HEK293T (cell line): ENCODE measurements at regions not wholly inside any gene's neighbourhood (a gene's known extent, or its start where the extent isn't known, plus 50 kb on each side); places are given as distances from the start of the nearest gene placed in this dataset.
"Not testable (repeated sequence)": the region's sequence is repeated elsewhere in the genome, so short reads cannot be mapped to it uniquely, and the experiment has no call there.

Experiments
- CTCF ChIA-PET: fragments of 350-600 bp; formaldehyde crosslinking; extraction: SDS; loops from one replicate; lab custom pipeline; 2021; ENCODE audit warnings: antibody characterized with exemption, inconsistent platforms; lab: Yijun Ruan, JAX
- POLR2A ChIA-PET: fragments of 350-600 bp; formaldehyde crosslinking; extraction: SDS; loops from one replicate; lab custom pipeline; 2020; ENCODE audit warnings: antibody characterized with exemption, inconsistent platforms; lab: Yijun Ruan, JAX
- DNase-seq: peaks from one replicate; pipeline ENCODE4 v3.0.0; 2012; ENCODE audit warnings: mixed read lengths; ENCODE audit errors: extremely low spot score
- ARNT ChIP-seq: fragments of 450-650 bp; IDR thresholded peaks from 2 replicates; pipeline ENCODE4 v1.6.1; 2017; ENCODE audit warnings: mild to moderate bottlenecking
- BHLHE40 ChIP-seq: fragments of 450-650 bp; IDR thresholded peaks from 2 replicates; pipeline ENCODE4 v1.6.1; 2016; ENCODE audit warnings: mild to moderate bottlenecking, moderate library complexity, borderline replicate concordance
- CTBP1 ChIP-seq: fragments of 450-650 bp; IDR thresholded peaks from 2 replicates; pipeline ENCODE4 v1.6.1; 2016; ENCODE audit warnings: borderline replicate concordance
- ELF4 ChIP-seq: fragments of 450-650 bp; IDR thresholded peaks from 2 replicates; pipeline ENCODE4 v1.6.1; 2017; ENCODE audit warnings: antibody characterized with exemption
- FOXA1 ChIP-seq: fragments of 450-650 bp; IDR thresholded peaks from 2 replicates; pipeline ENCODE4 v1.6.1; 2016; ENCODE audit warnings: mild to moderate bottlenecking
- FOXK2 ChIP-seq: fragments of 450-650 bp; IDR thresholded peaks from 2 replicates; pipeline ENCODE4 v1.6.1; 2016; ENCODE audit warnings: mild to moderate bottlenecking
- FOXM1 ChIP-seq: fragments of 450-650 bp; IDR thresholded peaks from 2 replicates; pipeline ENCODE4 v1.6.1; 2017; ENCODE audit warnings: mild to moderate bottlenecking, borderline replicate concordance
- HDGF ChIP-seq: fragments of 450-650 bp; IDR thresholded peaks from 2 replicates; pipeline ENCODE4 v1.6.1; 2017; ENCODE audit warnings: antibody characterized with exemption, borderline replicate concordance
- L3MBTL2 ChIP-seq: fragments of 450-650 bp; conservative IDR thresholded peaks from 2 replicates; pipeline ENCODE4 v1.6.1; 2016; ENCODE audit warnings: mild to moderate bottlenecking
- LEF1 ChIP-seq: fragments of 450-650 bp; IDR thresholded peaks from 2 replicates; pipeline ENCODE4 v1.6.1; 2017; ENCODE audit warnings: mild to moderate bottlenecking, borderline replicate concordance
- NFRKB ChIP-seq: fragments of 450-650 bp; IDR thresholded peaks from 2 replicates; pipeline ENCODE4 v1.6.1; 2016; ENCODE audit warnings: mild to moderate bottlenecking, moderate library complexity
- PKNOX1 ChIP-seq: fragments of 450-650 bp; IDR thresholded peaks from 2 replicates; pipeline ENCODE4 v1.6.1; 2016
- SP1 ChIP-seq: fragments of 450-650 bp; IDR thresholded peaks from 2 replicates; pipeline ENCODE4 v1.6.1; 2017
- SUZ12 ChIP-seq: fragments of 450-650 bp; IDR thresholded peaks from 2 replicates; pipeline ENCODE4 v1.6.1; 2016; ENCODE audit warnings: mild to moderate bottlenecking
- TARDBP ChIP-seq: fragments of 450-650 bp; IDR thresholded peaks from 2 replicates; pipeline ENCODE4 v1.6.1; 2016
- ZNF384 ChIP-seq: fragments of 450-650 bp; IDR thresholded peaks from 2 replicates; pipeline ENCODE4 v1.6.1; 2016

GRCh38 chrX:3532581-3533085 lies 180.8 kb downstream of the PRKX start:
- TF ChIP-seq NFRKB (no peak), SUZ12 (no peak)
- ChIA-PET POLR2A (no interaction called here), CTCF (no interaction called here)
- no peak for DNase-seq

GRCh38 chrX:3531435-3531834 lies 182.0 kb downstream of the PRKX start:
- CTCF ChIA-PET, POLR2A ChIA-PET, DNase-seq: not testable (repeated sequence)

DNA sequence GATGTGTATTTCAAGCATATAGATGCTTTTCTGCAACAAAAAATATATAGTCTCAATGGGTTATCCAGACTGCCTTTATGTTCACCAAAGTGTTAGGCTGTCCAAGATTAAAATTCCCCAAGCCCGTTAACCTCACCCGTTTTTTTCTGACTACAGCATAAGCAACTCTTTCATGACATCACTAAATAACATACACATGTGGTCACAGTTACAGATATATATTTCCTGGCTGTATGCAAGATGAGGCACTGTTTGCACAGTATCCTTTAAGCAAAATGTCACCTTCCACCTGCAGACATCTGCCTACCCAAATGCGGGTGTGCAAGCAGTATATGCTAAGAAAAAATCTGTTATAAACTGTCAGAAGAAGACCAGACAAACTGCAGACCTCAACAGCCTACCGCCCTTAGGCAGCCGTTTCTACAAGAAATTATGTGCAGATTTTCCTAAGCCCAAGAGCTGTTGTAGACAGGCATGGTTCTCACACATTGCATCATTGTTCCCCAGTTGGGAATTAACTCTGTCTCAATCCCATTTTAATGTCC lies 183.1 kb upstream of the MXRA5 start:
- no peak for DNase-seq
- CTCF ChIA-PET: no interaction called here
- POLR2A ChIA-PET: no interaction called here
- no peak for TF ChIP-seq FOXK2
- TF ChIP-seq SP1: no peak
- no peak for TF ChIP-seq FOXA1
- no peak for TF ChIP-seq SUZ12
- TF ChIP-seq CTBP1: no peak
- TF ChIP-seq ELF4: no peak

DNA sequence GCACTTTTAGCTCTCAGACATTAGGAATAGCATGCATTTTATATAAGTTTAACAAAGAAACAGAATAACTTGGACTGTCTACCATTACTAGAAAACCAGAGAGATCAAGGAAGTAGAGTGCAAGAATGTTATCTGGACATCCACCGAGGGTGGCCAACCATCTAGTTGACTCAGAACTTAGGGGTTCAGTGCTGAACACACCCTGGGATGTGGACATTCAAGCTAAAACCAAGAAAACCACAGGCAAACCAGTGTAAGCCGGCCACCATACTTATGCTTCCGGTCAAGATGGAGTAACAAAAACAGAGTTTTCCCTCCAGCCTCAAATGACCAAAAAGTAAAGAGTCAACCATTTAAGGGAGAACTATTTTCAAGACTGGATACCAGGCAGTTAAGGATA lies 181.4 kb upstream of the MXRA5 start:
- DNase-seq: no peak
- ChIA-PET POLR2A (no interaction called here), CTCF (no interaction called here)
- no peak for TF ChIP-seq LEF1

DNA sequence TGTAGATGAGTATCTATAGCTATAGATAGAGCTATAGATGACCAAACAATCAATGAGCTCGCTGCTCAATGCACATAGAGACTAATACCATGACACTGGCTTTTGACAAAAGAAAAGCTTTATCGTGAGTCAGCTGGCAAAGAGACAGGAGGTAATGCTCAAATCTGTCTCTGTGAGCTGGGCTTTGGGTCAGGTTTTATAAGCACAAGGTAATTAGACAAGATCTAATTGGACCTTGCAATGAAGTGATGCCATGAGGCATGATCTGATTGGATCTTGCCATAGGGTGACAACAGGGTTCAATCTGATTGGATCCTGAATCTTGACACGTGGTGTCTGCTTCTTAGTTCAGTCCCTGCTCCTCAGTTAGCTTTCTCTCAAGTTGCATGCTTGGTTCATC lies 180.7 kb upstream of the MXRA5 start:
- POLR2A ChIA-PET: no interaction called here

DNA sequence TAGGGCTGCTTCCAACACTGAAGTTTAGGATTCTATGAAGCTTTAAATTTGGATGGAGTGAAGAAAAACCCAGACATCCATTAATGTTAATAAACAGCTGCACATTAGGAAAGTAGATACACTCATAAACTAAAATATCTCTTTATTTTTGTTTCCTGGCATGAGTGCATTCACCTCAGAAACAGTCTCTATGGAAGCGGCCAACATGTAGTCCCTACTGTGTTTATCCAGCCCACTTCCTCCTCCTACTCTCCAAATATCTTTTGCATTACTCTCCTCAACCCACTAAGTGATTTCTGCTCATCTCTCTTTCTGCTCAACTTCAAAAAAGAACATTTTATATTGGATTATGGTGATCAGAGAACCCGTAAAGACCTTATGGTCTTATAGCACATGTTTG lies 180.3 kb upstream of the MXRA5 start:
- TF ChIP-seq FOXK2 (no peak), ZNF384 (no peak), SUZ12 (no peak), NFRKB (no peak), FOXA1 (no peak), HDGF (no peak), PKNOX1 (no peak), CTBP1 (no peak), FOXM1 (no peak), ARNT (no peak), LEF1 (no peak), BHLHE40 (no peak), ELF4 (no peak), SP1 (no peak), TARDBP (no peak), L3MBTL2 (no peak)
- ChIA-PET CTCF (no interaction called here), POLR2A (no interaction called here)
- no peak for DNase-seq

More for the DNA sequence above, 180.7 kb upstream of the MXRA5 start:
- CTCF ChIA-PET: no interaction called here
- no peak for DNase-seq
- TF ChIP-seq TARDBP (no peak), HDGF (no peak), SP1 (no peak), FOXK2 (no peak), PKNOX1 (no peak), SUZ12 (no peak), ARNT (no peak), CTBP1 (no peak), ELF4 (no peak), LEF1 (no peak)

- POLR2A ChIA-PET: no interaction called here
- no peak for DNase-seq
- CTCF ChIA-PET: no interaction called here
- TF ChIP-seq SUZ12 (no peak), ARNT (no peak), L3MBTL2 (no peak), ELF4 (no peak)
Observed at GRCh38 chrX:3526071-3526470, 179.6 kb upstream of the MXRA5 start.

DNA sequence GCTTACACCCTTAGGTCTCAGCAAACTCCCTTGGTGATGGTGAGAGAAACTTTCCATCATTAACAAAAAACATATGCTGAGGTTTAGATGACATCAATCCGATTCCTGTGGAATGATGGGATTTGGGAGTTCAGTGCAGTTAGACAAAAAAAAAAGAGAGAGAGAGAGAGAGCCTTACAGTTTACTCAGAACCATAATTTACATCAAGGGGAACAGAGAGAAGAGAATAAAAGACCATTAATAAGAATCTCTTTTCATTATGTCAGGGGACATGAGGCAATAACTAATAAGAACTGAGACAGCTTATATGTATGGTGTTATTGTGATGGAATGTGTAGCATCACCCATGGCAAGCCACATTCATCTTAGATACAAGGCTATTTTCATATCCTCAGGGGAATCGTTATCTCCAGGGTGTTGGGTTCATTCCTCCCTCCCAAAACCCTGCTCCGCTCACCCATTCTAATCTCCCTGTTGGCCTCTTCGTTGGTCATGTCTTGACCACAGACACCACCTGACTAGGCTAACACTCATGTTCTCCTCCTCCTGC lies 175.7 kb upstream of the MXRA5 start:
- DNase-seq: no peak
- ChIA-PET POLR2A (no interaction called here), CTCF (no interaction called here)
- TF ChIP-seq ZNF384 (no peak), PKNOX1 (no peak), FOXM1 (no peak), SUZ12 (no peak), FOXK2 (no peak), SP1 (no peak), TARDBP (no peak), NFRKB (no peak), HDGF (no peak), LEF1 (no peak), ELF4 (no peak), FOXA1 (no peak), CTBP1 (no peak), ARNT (no peak), BHLHE40 (no peak)
